SK-N-SH (cell line): ENCODE measurements at regions not wholly inside any gene's neighbourhood (a gene's known extent, or its start where the extent isn't known, plus 50 kb on each side); places are given as distances from the start of the nearest gene placed in this dataset.

Source experiments
- CTCF ChIA-PET: fragments of 300-600, 350-600 bp; formaldehyde crosslinking; extraction: SDS; loops from one replicate; lab custom pipeline; 2021; lab: Yijun Ruan, JAX
- POLR2A ChIA-PET: fragments of 350-600 bp; sonication (Branson Sonifier 250); formaldehyde crosslinking; extraction: SDS; loops from one replicate; lab custom pipeline; 2020; ENCODE audit warnings: antibody characterized with exemption, inconsistent platforms; lab: Yijun Ruan, JAX
- DNase-seq: peaks from one replicate; pipeline ENCODE4 v3.0.0; 2012
- H2AFZ ChIP-seq: fragments of 200-600 bp; sonication (generic); 2 replicates; pipeline ENCODE4 v1.8.1; 2016; ENCODE audit warnings: antibody characterized with exemption, mild to moderate bottlenecking, low read depth
- H3F3A ChIP-seq: fragments of 200-600 bp; sonication (generic); replicated peaks from 2 replicates; pipeline ENCODE3; 2016; ENCODE audit warnings: antibody characterized with exemption, mild to moderate bottlenecking; ENCODE audit not compliant: insufficient read depth
- H3K27ac ChIP-seq, 2 experiments: fragments of 200-500 bp in 1 of 2; fragments of 200-600 bp in 1 of 2; sonication (Bioruptor generic) in 1 of 2; sonication (generic), shearing (Covaris generic) in 1 of 2; 2 replicates each; pipeline versions ENCODE4 v1.5.1 to v1.6.1; 2014 to 2016; ENCODE audit warnings: low read depth in 2 of 2, inconsistent platforms in 1 of 2, low read length in 1 of 2, mild to moderate bottlenecking in 1 of 2, mixed read lengths in 1 of 2
- H3K27me3 ChIP-seq: fragments of 200-600 bp; sonication (generic), shearing (Covaris generic); 2 replicates; pipeline ENCODE4 v1.6.1; 2016; ENCODE audit warnings: mixed run types; ENCODE audit not compliant: insufficient read depth
- H3K36me3 ChIP-seq, 2 experiments: fragments of 200-500 bp in 1 of 2; fragments of 200-600 bp in 1 of 2; sonication (Bioruptor generic) in 1 of 2; sonication (generic) in 1 of 2; replicated peaks in 1 of 2; 2 replicates each; pipeline versions ENCODE3 to v1.5.1; 2014 to 2016; ENCODE audit warnings: low read length in 1 of 2, mild to moderate bottlenecking in 1 of 2; ENCODE audit not compliant: insufficient read depth in 2 of 2, control insufficient read depth in 1 of 2
- H3K4me1 ChIP-seq, 2 experiments: fragments of 200-500 bp in 1 of 2; fragments of 200-600 bp in 1 of 2; sonication (Bioruptor generic) in 1 of 2; sonication (generic), shearing (Covaris generic) in 1 of 2; 2 replicates each; pipeline versions ENCODE4 v1.5.1 to v1.6.1; 2014 to 2016; ENCODE audit warnings: low read depth in 1 of 2, low read length in 1 of 2, mixed run types in 1 of 2; ENCODE audit not compliant: insufficient read depth in 2 of 2, control insufficient read depth in 1 of 2
- H3K4me2 ChIP-seq: fragments of 200-600 bp; sonication (generic), shearing (Covaris generic); 2 replicates; pipeline ENCODE4 v1.6.1; 2017; ENCODE audit warnings: mixed run types
- H3K4me3 ChIP-seq, 2 experiments: fragments of 200-500 bp in 1 of 2; fragments of 200-600 bp in 1 of 2; sonication (Bioruptor generic) in 1 of 2; sonication (generic), shearing (Covaris generic) in 1 of 2; 2 replicates each; pipeline versions ENCODE4 v1.5.1 to v1.8.1; 2014 to 2016; ENCODE audit warnings: low read depth in 2 of 2, inconsistent platforms in 1 of 2, low read length in 1 of 2, mild to moderate bottlenecking in 1 of 2, mixed read lengths in 1 of 2, moderate library complexity in 1 of 2
- H3K79me2 ChIP-seq: fragments of 200-600 bp; sonication (generic); 2 replicates; pipeline ENCODE4 v1.8.1; 2017; ENCODE audit warnings: mild to moderate bottlenecking; ENCODE audit not compliant: insufficient read depth
- H3K9ac ChIP-seq: fragments of 200-600 bp; sonication (generic); 2 replicates; pipeline ENCODE4 v1.6.1; 2017; ENCODE audit warnings: mixed run types
- H3K9me2 ChIP-seq: fragments of 200-600 bp; sonication (generic); 2 replicates; pipeline ENCODE4 v1.6.1; 2017; ENCODE audit warnings: mixed run types
- H3K9me3 ChIP-seq: fragments of 200-600 bp; sonication (generic); 2 replicates; pipeline ENCODE4 v1.6.1; 2017; ENCODE audit warnings: mixed run types, mild to moderate bottlenecking, moderate library complexity
- H4K20me1 ChIP-seq: fragments of 200-600 bp; sonication (generic); 2 replicates; pipeline ENCODE4 v1.6.1; 2017; ENCODE audit warnings: mild to moderate bottlenecking, mixed run types; ENCODE audit not compliant: insufficient read depth
- EP300 ChIP-seq, 2 experiments: IDR thresholded peaks; 2 replicates each; pipeline versions ENCODE4 v1.4.0 to v1.6.1; 2012; ENCODE audit warnings: borderline replicate concordance in 1 of 2, low read depth in 1 of 2, low read length in 1 of 2
- EZH2phosphoT487 ChIP-seq: fragments of 200-600 bp; sonication (generic); IDR thresholded peaks from 2 replicates; pipeline ENCODE4 v1.6.1; 2017; ENCODE audit warnings: low read depth, mixed run types, mild to moderate bottlenecking, antibody characterized with exemption, moderate library complexity, borderline replicate concordance
- FOSL2 ChIP-seq: IDR thresholded peaks from 2 replicates; pipeline ENCODE4 v1.4.0; 2012; ENCODE audit warnings: low read depth, mild to moderate bottlenecking, moderate library complexity, borderline replicate concordance
- FOXM1 ChIP-seq: IDR thresholded peaks from 2 replicates; pipeline ENCODE4 v1.4.0; 2012; ENCODE audit warnings: low read depth, mild to moderate bottlenecking
- JUND ChIP-seq: IDR thresholded peaks from 2 replicates; pipeline ENCODE4 v1.4.0; 2012
- NFIC ChIP-seq: IDR thresholded peaks from 2 replicates; pipeline ENCODE4 v1.4.0; 2012; ENCODE audit warnings: borderline replicate concordance
- NRF1 ChIP-seq: IDR thresholded peaks from 2 replicates; pipeline ENCODE4 v1.6.1; 2012; ENCODE audit warnings: low read depth, mild to moderate bottlenecking, low read length
- PBX3 ChIP-seq: IDR thresholded peaks from 2 replicates; pipeline ENCODE4; 2012
- RFX5 ChIP-seq: IDR thresholded peaks from 2 replicates; pipeline ENCODE4 v1.6.1; 2012; ENCODE audit warnings: mild to moderate bottlenecking, improper control_type of control experiment, low read length
- SMC3 ChIP-seq: IDR thresholded peaks from 2 replicates; pipeline ENCODE4 v1.6.1; 2012; ENCODE audit warnings: low read depth, low read length, improper control_type of control experiment
- TAF1 ChIP-seq: IDR thresholded peaks from 2 replicates; pipeline ENCODE4 v1.6.1; 2012; ENCODE audit warnings: low read depth, mild to moderate bottlenecking, low read length, moderate library complexity, borderline replicate concordance
- TEAD4 ChIP-seq: IDR thresholded peaks from 2 replicates; pipeline ENCODE4 v1.4.0; 2012; ENCODE audit warnings: mild to moderate bottlenecking, borderline replicate concordance; ENCODE audit not compliant: insufficient read depth
- USF1 ChIP-seq: IDR thresholded peaks from 2 replicates; pipeline ENCODE4 v1.4.0; 2012; ENCODE audit warnings: low read depth, borderline replicate concordance
- USF2 ChIP-seq: fragments of 150-350 bp; IDR thresholded peaks from 2 replicates; pipeline ENCODE4 v1.6.1; 2017; ENCODE audit warnings: antibody characterized with exemption, low read length, low read depth, borderline replicate concordance
- YY1 ChIP-seq: IDR thresholded peaks from 2 replicates; pipeline ENCODE4 v1.4.0; 2012; ENCODE audit warnings: low read depth, mild to moderate bottlenecking
- WGBS: methylation state at CpG from one replicate; pipeline ENCODE4 v1.1.6; 2017; ENCODE audit warnings: low lambda C conversion rate; 5-methylcytosine and 5-hydroxymethylcytosine counted together

- no peaks in the 10 kb centered on the region for H3K27me3 ChIP-seq
- POLR2A ChIA-PET, result no interaction called here
- CTCF ChIA-PET, result interaction anchor here (1.5 kb wide), 1 partner anchor 237 kb away, joined by 3 read pairs; no protein-coding TSS in a partner anchor
Observed at GRCh38 chr4:111303806-111304205, 680.9 kb upstream of the PITX2 start.

GRCh38 chr4:111323496-111323895, 700.6 kb upstream of the PITX2 start:
- ChIA-PET POLR2A (no interaction called here), CTCF (interaction anchor here (1.2 kb wide), 1 partner anchor 10 kb away, joined by 3 read pairs; no protein-coding TSS in a partner anchor)
- H2AFZ ChIP-seq, result peak overlapping the region; percentile 61; the same call in 1 of the 2 replicates
- H3K4me1 ChIP-seq, result peaks cover 3 to 5% of the 10 kb centered on the region in 2 experiments; a peak in 2 of 4 replicates
- DNase-seq, result no peak
- peak overlapping the region; percentile 26; the same call in 1 of the 2 replicates for H3K4me2 ChIP-seq
- TF ChIP-seq FOSL2, result peak; percentile 52; the same call in 1 of the 2 replicates
- no peak for TF ChIP-seq SMC3
- TF ChIP-seq PBX3, result 0 out of 2 replicates have a peak, but pooled peaks have one; percentile 6
- peak; percentile 54; the same call in 1 of the 2 replicates for TF ChIP-seq TEAD4
- no peak for TF ChIP-seq USF1
- TF ChIP-seq JUND, result peak; percentile 74
- TF ChIP-seq EP300 (IDR thresholded peaks at IDR 0.05; ENCODE audit: borderline replicate concordance in 1 of 2, low read depth in 1 of 2, low read length in 1 of 2), result peak in 1 of 2 experiments; percentile 22; a peak in 1 of 4 replicates
- H3K36me3 ChIP-seq, result no peaks in the 10 kb centered on the region
- H3K4me3 ChIP-seq, result no peak overlapping the region
- WGBS, result 44% methylated on average over 6 of the region's 6 CpGs
- no peaks in the 10 kb centered on the region for H3K9me3 ChIP-seq
- H4K20me1 ChIP-seq, result no peaks in the 10 kb centered on the region
- H3F3A ChIP-seq, result peaks cover 4% of the 10 kb centered on the region
- no peaks in the 10 kb centered on the region for H3K27me3 ChIP-seq
- peak overlapping the region; percentile 39 to 51; a peak in 3 of 4 replicates for H3K27ac ChIP-seq
- H3K9ac ChIP-seq, result no peak overlapping the region
- H3K9me2 ChIP-seq, result no peaks in the 10 kb centered on the region
- H3K79me2 ChIP-seq, result no peaks in the 10 kb centered on the region

More at GRCh38 chr4:111303806-111304205, 680.9 kb upstream of the PITX2 start:
- Histone ChIP-seq H3K4me3 (no peak overlapping the region), H3K79me2 (no peaks in the 10 kb centered on the region), H3K9me3 (no peaks in the 10 kb centered on the region), H3K4me2 (no peak overlapping the region)
- TF ChIP-seq FOXM1, result no peak
- no peak for TF ChIP-seq NFIC
- no peak for TF ChIP-seq TAF1
- TF ChIP-seq USF2, result no peak
- TF ChIP-seq USF1, result no peak
- TF ChIP-seq EZH2phosphoT487, result no peak
- no peak for TF ChIP-seq NRF1
- TF ChIP-seq FOSL2, result no peak
- no peak for TF ChIP-seq RFX5
- TF ChIP-seq YY1, result no peak
- TF ChIP-seq, all 33 proteins: peak for 0
- H3K36me3 ChIP-seq, result no peaks in the 10 kb centered on the region
- H4K20me1 ChIP-seq, result no peaks in the 10 kb centered on the region
- no peaks in the 10 kb centered on the region for H3F3A ChIP-seq
- no peak overlapping the region for H2AFZ ChIP-seq
- H3K4me1 ChIP-seq, result no peaks in the 10 kb centered on the region; a peak in 1 of 4 replicates
- no peak overlapping the region for H3K9ac ChIP-seq
- no peak for DNase-seq
- no peak overlapping the region for H3K27ac ChIP-seq
- no peaks in the 10 kb centered on the region for H3K9me2 ChIP-seq
